ENCODE measurements at regions not wholly inside any gene's neighbourhood (a gene's known extent, or its start where the extent isn't known, plus 50 kb on each side); places are given as distances from the start of the nearest gene placed in this dataset.
"Not testable (repeated sequence)": the region's sequence is repeated elsewhere in the genome, so short reads cannot be mapped to it uniquely, and the experiment has no call there.

DNA sequence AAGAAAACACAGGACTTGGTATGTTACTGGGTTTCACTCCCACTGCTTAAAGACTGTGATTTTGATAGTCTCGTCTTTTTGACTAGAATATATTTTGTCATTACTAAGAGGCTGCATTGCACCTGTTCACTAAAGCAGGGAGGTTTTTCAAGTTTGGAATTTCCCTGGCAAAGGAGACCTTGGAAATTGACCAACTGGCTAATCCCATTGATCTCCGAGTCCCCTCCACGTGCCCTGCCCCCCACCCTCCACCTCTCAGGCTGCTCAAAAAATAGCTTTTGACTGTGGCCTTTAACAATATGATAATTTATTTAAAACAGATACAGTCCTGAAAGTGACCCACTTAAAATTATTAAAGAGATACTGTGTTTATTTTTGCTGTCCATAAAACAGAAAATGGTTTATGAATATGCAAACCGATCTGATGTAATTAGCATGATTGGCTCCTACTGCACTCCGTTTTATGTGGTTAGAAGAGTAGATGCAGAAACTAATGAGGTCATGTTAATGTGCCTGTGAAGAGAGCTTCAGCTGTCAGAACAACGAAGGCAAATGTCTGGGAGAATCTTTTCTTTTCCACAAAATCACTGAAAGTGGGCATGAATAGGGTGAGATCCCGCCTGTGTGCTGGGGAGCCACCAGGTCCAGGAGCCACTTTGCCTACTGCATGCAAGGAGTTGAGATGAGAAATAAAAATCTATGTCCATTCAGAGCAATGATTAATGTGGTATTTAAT, 361.5 kb downstream of the RRAGC start:
- DNase-seq, result no peak

DNA sequence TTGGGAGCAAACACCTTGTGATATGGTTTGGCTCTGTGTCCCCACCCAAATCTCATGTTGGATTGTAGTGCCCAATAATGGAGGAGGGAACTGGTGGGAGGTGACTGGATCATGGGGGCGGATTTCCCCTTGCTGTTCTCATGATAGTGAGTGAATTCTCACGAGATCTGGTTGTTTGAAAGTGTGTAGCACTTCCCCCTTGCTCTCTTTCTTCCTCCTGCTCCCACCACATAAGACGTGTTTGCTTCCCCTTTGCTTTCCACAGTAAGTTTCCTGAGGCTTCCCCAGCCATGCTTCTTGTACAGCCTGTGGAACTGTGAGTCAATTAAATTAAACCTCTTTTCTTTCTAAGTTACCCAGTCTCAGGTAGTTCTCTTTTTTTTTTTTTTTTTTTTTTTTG, 366.3 kb downstream of the RRAGC start:
- not testable (repeated sequence) for DNase-seq

DNA sequence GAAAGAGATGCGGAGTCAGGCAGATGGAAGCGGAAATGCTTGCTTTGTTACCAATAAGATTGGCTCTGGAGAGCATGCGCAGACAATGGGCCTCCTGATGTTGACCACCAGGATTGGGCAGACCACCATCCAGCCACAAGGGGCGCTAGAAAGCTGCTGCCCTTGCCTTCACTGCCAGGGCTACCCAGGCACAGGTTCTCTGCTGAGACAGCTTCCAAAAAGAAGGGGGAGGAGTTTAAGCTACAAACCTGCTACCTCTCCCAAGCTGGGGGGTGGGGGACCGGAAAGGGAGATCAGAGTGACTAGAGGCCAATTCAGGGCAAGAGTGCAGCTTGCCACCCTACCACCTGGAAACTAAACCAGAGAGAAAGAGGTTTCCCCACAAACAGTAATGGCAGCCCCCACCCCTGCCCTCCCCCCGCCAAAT, 369.7 kb downstream of the RRAGC start:
- DNase-seq, result peak; percentile 21

DNA sequence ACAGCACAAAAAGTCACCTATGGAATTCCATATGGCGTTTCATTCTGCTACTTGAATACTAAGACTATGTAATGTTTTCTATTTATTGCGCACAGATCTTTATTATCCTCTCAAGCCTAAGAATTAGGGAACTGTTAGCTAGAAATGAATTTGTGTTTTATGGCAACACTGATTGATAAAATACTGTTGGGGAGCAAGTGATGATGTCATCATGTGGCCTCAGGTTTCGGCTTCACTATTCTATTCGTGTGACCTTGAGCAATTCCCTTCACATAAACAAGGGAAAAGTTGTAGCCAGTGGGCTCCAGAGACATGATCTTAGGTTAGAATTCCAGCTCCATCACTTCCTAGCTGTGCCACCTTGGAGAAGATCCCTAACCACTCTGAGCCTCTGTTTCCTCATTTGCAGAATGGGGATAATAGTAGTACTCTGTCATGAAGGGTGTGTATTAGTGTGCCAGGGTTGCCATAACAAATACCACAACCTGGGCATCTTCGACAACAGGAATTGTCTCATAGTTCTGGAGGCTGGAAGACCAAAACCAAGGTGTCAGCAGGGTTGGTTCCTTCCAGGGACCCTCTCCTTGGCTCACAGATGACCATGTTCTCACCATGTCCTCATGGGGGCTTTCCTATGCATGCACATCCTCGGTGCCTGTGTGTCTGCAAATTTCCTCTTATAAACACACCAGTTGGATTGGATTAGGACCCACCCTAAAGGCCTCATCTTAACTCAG, 371.2 kb downstream of the RRAGC start:
- DNase-seq, result no peak

DNA sequence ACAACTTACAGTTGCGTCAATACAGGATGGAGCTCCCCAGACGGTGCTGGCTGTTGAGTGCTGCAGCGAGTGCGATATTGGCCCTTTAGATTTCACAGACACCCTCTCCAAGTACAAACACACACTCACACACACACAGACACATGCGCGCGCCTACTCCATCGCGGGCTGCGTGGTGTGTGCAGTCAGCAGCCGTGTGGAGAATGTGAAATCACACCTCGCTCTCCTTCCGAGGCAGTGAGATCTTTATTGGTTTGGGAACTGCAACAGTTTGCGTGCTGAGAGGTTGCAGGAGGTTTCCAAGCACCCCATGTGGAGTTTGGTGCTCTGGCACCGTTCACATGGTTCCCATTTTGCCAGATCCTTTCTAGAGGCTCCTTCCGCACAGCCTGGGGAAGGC, 372.2 kb downstream of the RRAGC start:
- no peak for DNase-seq

DNA sequence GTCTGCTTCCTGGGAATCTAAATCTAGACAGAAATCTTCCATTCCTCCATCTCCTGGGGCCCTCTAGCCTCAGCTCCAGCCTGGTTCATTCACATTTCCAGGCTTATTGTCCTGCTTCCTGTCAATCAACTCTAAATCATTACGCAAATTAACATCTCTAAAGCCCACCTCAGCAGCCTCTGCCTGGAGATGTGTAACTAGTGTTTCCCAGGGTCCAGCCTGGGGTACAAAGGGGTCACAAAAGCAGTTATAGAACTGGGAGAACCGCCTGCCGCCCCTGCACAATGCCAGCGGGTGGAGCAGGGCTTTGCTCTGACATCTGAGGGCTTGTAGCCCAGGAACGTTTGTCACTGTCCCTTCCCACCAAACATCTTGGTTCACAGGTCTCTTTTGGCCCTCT, 373.5 kb downstream of the RRAGC start:
- DNase-seq, result no peak

DNA sequence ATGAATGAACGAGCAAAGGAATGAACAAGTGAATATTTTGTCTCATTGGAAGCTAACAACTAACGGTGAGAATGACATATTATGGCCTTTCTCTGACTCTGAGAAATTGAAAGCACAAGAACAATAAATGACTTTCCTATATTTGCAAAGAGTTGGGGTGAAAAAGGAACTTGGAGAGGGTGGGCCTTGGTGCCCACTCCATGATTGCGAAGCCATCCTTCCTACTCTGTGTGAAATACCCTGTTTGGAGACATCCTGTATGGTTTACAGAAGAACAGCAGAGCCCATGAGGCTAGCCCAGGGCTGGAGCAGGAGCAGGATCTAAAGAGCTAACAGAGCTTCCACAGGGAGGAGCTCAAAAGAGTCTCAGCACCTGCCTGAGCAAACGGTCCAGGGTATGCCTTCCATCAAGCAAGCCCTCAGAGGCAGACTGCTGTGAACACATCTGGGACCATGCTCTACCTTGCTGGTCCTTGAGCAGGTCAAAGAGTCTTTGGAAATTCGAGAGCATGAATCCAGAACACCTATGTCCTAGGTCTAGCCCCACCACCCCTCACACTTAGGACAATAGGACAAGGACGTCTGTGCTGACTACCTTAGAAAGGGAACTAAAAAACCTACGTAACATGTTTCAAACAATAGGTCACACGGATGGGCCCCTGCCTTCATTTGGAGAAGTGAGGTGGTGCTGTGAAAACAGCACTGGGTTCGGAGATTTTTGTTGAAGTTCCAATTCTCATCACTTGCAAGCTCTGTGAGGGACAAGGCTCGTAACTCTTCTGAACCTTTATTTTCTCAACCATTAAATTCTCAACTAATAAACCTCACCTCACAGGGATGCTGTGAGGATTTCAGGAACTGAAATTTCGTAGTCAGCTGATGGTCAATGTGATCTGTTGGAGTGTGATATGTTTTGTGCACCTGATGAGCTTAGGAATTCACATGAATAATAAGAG, 377.4 kb downstream of the RRAGC start:
- DNase-seq, result no peak

DNA sequence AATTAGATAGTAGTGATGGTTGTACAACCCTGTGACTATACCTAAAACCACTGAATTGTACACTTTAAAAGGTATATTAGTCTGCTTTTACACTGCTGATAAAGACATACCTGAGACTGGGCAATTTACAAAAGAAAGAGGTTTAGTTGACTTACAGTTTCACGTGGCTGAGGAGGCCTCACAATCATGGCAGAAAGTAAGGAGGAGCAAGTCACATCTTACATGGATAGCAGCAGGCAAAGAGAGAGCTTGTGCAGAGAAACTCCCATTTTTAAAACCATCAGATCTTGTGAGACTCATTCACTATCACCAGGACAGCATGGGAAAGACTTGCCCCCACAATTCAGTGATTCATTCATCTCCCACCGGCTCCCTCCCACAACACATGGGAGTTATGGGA, 379.9 kb downstream of the RRAGC start:
- DNase-seq, result not testable (repeated sequence)

DNA sequence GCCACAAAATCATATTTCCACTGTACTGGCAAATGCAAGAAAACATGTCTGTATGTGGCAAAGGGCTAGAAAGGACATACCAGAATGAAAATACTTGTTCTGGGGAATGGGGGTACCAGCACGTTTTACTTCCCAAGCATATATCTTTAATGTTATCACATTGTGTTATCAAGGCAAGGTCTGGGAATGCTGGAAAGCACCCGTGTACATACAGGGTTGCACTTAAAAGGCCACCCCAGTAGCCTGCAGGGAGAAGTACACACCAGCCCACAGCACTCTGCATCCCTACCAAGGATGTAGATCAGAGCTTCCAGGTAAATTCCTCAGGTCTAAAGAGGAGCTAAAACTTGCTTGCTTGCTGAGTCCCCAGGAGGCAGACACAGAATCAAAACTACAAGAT, 381.8 kb downstream of the RRAGC start:
- DNase-seq, result no peak

DNA sequence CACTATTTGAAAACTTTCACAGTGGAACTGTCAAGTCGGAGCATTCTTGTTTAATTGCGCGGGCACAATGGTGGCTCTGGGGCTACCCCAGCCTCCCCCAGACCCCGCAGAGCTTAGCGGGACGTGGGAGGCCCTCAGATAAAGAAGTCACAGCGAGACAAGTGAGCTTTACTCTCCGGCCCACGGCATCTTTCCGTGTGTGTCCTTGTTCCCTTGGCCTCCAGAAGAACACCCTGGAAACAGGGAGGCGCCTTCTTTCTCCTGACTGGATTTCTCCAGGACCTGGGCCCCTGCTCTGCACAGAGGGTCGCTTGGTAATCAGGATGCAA, 382.8 kb downstream of the RRAGC start:
- DNase-seq, result no peak

DNA sequence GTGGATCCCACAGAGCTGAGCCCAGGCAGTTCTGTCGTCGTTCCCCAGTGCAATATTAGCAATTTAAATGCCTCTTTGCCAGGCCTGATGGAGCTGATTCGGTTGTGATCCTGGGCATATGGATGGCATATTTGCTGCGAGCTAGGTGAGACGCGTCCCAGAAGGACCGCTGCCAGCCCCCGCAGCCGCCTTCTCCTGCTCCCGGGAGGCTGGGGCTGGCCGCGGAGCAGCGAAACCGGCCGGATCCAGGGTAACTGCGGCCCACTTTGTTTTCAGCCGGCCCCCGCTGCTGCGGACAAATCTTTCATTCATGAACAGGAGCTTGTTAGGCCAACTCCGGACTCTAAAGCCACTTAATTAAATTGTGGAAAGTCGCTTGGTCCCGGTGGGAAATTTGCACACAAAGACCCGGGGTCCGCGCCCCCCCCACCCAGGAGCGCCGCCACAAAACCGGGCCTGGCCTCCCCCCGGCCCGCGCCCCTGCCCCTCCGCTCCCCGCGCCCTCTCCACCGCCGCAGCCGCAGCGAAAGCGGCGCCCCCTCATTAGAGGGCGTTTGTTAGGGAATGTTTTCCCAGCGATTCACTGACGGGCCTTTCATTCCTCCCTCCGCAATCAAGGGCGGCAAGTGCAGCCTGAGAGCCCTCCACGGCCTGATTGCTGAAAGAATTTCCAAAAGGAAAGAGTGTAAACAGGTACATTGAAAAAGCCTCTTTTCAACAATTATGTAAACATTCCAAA, 383.3 kb downstream of the RRAGC start:
- peak; percentile 25 for DNase-seq

DNA sequence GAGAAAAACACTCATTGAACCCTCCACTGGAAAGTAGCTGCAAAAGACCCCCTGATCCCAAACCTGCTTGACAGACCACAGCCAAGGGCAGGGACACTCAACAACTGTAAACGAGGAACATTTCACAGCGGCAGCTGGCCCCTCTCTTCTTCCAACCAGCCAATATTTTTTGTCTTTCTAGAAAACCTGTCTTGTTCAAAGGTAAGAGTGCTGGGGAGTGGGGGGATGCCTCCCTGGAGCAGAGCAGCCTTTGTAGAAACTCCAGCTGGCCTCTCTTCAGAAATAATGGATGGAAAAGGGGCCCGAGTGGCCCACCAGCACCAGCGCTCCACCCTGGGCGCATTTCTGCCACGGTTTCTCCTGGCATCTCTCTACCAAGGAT, 384.0 kb downstream of the RRAGC start:
- no peak for DNase-seq

DNA sequence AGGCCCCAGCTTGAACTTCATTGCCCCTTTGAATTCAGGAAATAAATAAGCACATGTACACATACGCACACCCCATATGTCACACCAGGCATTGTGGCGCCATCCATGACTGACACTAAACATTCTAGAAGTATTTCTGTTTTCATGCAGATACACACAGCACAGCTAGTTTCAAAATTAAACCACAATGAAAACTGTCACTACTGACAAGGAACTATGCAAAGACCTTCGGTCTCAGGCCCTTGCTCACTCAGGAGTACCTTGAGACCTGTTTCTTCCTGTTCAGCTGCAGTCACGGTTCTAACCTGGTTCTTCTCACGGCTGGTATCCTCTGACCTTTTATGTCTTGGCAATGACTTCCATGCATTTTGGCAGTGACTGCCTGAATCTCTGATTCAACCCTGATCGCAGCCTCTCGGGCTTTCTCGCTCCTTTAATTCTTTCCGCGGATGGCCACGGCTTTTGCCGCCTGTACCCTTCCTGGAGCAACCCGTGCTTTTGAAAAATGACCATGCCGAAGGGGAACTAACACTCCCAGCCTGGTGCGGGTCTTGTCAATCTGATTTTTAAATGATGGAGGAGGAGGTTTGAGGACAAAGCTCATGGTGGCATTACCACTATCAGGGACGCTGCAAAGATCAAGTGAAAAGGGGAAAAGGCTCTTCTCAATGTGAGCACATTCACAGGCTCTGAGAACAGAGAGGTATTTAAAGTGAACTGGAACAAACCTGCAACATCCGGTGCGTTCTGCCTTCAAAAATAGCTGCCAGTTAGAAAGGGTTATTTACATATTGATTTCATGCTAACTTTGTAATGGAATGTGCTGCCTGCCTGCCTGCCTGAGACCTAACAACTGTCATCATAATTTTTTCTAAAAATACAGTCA, 384.6 kb downstream of the RRAGC start:
- DNase-seq, result no peak

DNA sequence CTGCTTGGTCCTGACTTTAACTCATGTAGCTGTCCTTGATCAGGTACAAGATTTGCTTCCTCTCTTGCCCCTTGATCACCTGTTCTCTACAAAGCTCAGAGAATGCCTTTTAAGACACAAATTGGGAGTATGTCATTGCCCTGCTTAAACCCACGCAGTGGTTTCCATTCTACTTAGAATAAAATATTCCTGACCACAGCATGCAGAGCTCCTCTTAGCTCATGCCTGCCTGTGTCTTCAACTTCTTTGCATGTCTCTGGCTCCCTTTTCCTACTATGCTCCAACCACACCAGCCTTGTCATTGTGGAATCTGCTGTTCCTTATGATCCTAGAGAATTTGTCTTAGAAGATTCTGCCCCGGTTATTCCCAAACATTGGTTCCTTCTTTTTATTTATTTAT, 393.1 kb downstream of the RRAGC start:
- DNase-seq, result no peak

DNA sequence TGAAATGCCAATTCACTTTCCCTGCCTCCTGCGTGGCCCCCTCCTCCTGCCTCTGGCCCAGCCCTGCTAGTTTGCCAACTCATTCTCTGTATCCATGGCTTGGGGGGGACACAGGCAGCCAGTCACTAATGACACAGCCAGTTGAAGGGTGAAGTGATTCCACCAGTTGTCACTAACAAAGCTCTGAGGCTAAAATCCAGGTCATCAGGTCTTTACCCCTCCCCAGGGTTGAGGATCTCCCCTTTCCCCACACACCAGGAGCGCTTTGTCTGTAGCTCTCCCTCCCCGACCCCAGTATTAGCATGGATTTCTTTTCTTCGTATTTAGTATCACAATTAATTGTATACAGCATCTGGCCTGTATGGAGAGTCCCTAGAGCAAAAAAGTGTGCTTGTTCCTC, 394.1 kb downstream of the RRAGC start:
- no peak for DNase-seq

DNA sequence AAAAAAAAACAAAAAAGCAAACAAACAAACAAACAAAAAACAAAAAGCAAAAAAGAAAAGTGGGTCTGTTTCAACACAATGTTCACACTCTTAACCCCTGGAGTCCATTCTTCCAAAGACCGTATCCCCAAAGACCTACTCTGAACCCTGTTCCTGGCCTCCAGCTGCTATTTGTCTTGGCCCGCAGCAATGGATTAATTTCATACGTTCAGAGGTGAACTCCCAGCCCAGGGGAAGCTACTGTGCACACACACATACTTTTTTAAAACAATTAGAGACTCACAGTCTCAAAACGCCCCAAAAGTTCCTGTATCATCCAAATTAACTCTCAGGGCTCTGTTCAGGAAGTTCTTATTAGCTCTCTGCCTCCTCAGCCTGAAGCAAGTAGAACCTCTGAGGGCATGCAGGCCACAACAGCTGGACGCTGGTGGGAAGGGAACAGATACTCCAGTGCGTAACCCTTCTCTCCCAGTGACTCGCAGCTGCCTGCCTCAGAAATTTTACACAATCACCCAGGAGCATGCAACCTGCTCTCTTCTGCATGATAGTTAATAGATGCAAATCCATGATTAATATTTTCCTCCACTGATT, 395.4 kb downstream of the RRAGC start:
- DNase-seq, result no peak

DNA sequence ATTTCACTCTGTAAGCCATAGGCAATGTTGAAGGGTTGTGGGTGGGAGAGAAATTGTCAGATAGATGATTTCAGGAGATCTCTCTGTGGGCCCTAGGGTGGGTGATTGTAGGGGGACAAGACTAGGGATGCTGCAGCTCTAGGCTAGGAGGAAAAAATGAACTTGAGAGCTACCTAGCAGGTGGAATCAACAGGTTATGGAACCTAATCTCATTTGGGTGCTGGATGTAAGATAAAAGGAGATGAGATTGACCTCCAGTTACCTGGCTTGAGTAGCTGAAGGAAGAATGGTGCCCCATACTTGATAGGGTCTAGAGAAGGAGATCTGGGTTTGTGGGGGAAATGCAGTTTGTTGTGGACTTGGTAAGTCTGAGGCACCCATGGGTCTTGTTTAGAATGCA, 396.5 kb downstream of the RRAGC start:
- no peak for DNase-seq

DNA sequence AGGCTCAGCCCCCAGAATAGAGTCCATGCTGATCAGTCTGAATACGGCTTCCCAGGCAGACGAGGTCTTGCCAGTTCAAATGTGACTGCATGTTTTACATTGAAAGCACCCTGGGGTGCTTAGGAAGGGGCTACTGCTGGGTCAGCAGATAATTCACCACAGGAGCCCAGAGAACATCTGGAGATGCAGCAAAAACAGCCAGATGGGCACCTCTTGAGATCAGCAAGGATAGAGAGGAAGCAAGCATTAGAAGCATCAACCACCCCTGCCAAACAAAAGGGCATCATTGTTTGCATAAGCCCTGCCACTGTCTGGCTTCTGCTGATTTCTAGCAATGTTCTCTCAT, 403.1 kb downstream of the RRAGC start:
- DNase-seq, result no peak

DNA sequence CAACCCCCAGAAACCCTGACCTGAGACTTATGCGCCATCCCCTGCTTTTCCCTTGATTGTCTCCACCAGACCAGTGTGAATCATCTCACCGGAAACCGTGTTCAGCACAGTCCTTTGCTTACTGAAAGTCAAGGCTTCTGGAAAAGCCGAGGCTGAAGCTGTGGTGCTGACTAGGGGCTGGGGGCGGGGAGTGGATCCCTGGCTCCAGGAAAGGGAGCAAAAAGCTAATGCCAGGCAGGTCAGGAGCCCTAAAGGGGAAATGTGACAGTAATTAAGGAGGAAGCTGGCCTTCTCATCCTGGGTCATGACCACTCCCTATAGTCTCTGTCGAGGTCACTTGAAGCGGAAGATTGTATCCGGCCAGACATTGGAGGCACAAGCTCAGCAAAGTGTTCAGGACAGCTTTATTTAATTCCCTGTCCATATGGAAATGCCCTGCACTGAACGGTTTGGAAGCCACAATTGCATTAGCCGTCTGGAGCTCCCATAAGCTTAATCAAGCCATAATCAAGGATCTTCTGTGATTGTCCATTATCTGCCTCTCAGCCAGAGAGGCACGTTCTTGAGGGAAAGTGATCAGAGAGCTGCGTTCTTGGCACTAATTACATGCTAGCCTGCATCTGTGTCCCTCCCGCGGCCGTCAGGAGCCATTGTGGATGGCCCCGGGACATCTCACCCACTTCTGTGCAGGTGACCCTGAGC, 403.6 kb downstream of the RRAGC start:
- no peak for DNase-seq

DNA sequence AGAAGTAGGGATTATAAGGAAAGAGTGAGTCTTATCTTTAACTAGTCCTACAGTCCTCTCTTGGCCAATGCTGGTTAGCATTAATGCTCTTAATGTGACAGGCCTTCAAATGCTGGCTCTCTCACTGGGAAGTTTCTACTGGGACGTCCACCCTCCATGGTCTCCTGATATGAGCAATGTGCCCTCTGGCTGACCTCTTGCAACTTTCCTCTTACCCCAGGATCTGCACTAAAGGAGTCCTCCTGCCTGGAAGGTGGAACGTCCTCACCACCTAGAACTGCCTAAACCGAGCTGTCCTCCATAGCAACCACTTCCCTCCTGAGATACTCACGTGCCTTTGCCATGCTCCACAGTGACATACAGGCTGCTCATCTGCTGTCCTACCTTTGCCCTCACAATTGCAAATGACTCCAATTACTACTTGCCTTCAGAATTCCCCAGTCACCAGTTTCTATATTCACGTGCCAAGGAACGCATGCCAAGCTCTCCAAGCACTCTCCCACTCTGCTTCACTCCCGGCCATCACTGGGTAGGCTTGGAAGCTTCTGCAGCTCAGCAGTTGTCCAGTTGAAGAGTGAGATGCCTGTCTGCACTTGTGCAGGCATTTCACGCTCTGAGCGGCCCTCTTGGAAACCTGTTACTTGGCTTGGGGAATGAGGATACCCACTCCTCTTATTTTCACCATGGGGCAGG, 404.7 kb downstream of the RRAGC start:
- no peak for DNase-seq

All from midbrain (tissue), 1 donor.